H1 (cell line): ENCODE measurements at regions not wholly inside any gene's neighbourhood (a gene's known extent, or its start where the extent isn't known, plus 50 kb on each side); places are given as distances from the start of the nearest gene placed in this dataset.

Source experiments
- CTCF ChIA-PET: fragments of 300-600 bp; sonication (Branson Sonifier 250); formaldehyde crosslinking; loops from one replicate; lab custom pipeline; 2021; ENCODE audit not compliant: partially characterized antibody; lab: Charles Lee
- POLR2A ChIA-PET: fragments of 300-600 bp; sonication (Branson Sonifier 250); formaldehyde crosslinking; loops from one replicate; lab custom pipeline; 2021; ENCODE audit warnings: inconsistent platforms; ENCODE audit not compliant: partially characterized antibody; lab: Charles Lee
- DNase-seq, 2 experiments: peaks; one replicate each; pipeline versions ENCODE4 v3.0.0 to v3.0.0-alpha.2; 2010 to 2022; ENCODE audit warnings: low spot score in 2 of 2, low read depth in 1 of 2, mixed read lengths in 1 of 2
- FAIRE-seq: peaks from 2 replicates; lab custom pipeline; 2011; peaks lifted over from hg19 to GRCh38; lab: Jason Lieb, UNC
- H2AFZ ChIP-seq: 2 replicates; pipeline ENCODE4 v1.8.1; 2012; ENCODE audit warnings: low read length, inconsistent platforms
- H2AK5ac ChIP-seq: 2 replicates; pipeline ENCODE4 v1.6.1; 2013; ENCODE audit warnings: low read depth, low read length
- H2BK120ac ChIP-seq: replicated peaks from 2 replicates; pipeline ENCODE3; 2013; ENCODE audit warnings: low read depth, low read length, inconsistent platforms
- H2BK12ac ChIP-seq: 2 replicates; pipeline ENCODE4 v1.6.1; 2013; ENCODE audit warnings: low read depth, low read length
- H2BK15ac ChIP-seq: 2 replicates; pipeline ENCODE4 v1.6.1; 2013; ENCODE audit warnings: low read length
- H2BK20ac ChIP-seq: 2 replicates; pipeline ENCODE4 v1.6.1; 2013; ENCODE audit warnings: low read length
- H2BK5ac ChIP-seq: 2 replicates; pipeline ENCODE4 v1.6.1; 2013; ENCODE audit warnings: low read depth, low read length
- H3K14ac ChIP-seq: 2 replicates; pipeline ENCODE4 v1.6.1; 2013; ENCODE audit warnings: inconsistent platforms; ENCODE audit not compliant: insufficient read length
- H3K18ac ChIP-seq: 2 replicates; pipeline ENCODE4 v1.6.1; 2013; ENCODE audit warnings: low read length; ENCODE audit errors: extremely low read depth
- H3K23ac ChIP-seq: 2 replicates; pipeline ENCODE4 v1.6.1; 2013; ENCODE audit warnings: inconsistent platforms; ENCODE audit not compliant: insufficient read length
- H3K23me2 ChIP-seq: 2 replicates; pipeline ENCODE4 v1.6.1; 2013; ENCODE audit warnings: low read depth, low read length
- H3K27ac ChIP-seq: 2 replicates; pipeline ENCODE4 v1.6.1; 2011; ENCODE audit warnings: low read depth, low read length, inconsistent platforms
- H3K27me3 ChIP-seq, 4 experiments: replicated peaks in 1 of 4; 1 replicate in 1 of 4; 2 replicates in 3 of 4; pipeline versions ENCODE4 v1.6.1 to v1.8.1; 2011 to 2013; ENCODE audit warnings: low read length in 3 of 4, mild to moderate bottlenecking in 3 of 4, inconsistent platforms in 2 of 4, mixed read lengths in 2 of 4, moderate library complexity in 1 of 4; ENCODE audit not compliant: control insufficient read depth in 3 of 4, insufficient read depth in 3 of 4; ENCODE audit errors: extremely low read depth in 1 of 4
- H3K36me3 ChIP-seq, 4 experiments: 2 replicates each; pipeline versions ENCODE4 v1.6.1 to v1.8.1; 2011 to 2013; ENCODE audit warnings: mild to moderate bottlenecking in 4 of 4, low read length in 3 of 4, moderate library complexity in 2 of 4, control low read depth in 1 of 4, inconsistent platforms in 1 of 4; ENCODE audit not compliant: insufficient read depth in 4 of 4, control insufficient read depth in 2 of 4
- H3K4ac ChIP-seq: replicated peaks from 2 replicates; pipeline ENCODE3; 2013; ENCODE audit warnings: low read length, low read depth, mixed read lengths, inconsistent platforms; ENCODE audit not compliant: insufficient read length
- H3K4me1 ChIP-seq, 4 experiments: replicated peaks in 1 of 4; 1 replicate in 1 of 4; 2 replicates in 3 of 4; pipeline versions ENCODE4 v1.6.1 to v1.8.1; 2011 to 2013; ENCODE audit warnings: low read length in 3 of 4, inconsistent platforms in 2 of 4, mixed read lengths in 1 of 4; ENCODE audit not compliant: insufficient read depth in 4 of 4, control insufficient read depth in 3 of 4
- H3K4me2 ChIP-seq, 2 experiments: 2 replicates each; pipeline versions ENCODE4 v1.6.1 to v1.8.1; 2011 to 2013; ENCODE audit warnings: low read depth in 2 of 2, low read length in 2 of 2, control low read depth in 1 of 2, inconsistent platforms in 1 of 2, mild to moderate bottlenecking in 1 of 2; ENCODE audit not compliant: insufficient read depth in 1 of 2
- H3K4me3 ChIP-seq, 4 experiments: fragments of 200-600, 300-600 bp in 1 of 4; sonication (generic), shearing (Covaris generic), sonication (Bioruptor Twin) in 1 of 4; 2 replicates each; pipeline versions ENCODE4 v1.5.1 to v1.8.1; 2011 to 2016; ENCODE audit warnings: low read length in 4 of 4, low read depth in 3 of 4, control low read depth in 2 of 4, inconsistent platforms in 2 of 4, mild to moderate bottlenecking in 2 of 4, mixed read lengths in 1 of 4, moderate library complexity in 1 of 4; ENCODE audit not compliant: insufficient read depth in 2 of 4; ENCODE audit errors: extremely low read depth in 1 of 4
- H3K56ac ChIP-seq: replicated peaks from 2 replicates; pipeline ENCODE3; 2013; ENCODE audit warnings: low read depth, mild to moderate bottlenecking, mixed read lengths, low read length, inconsistent platforms; ENCODE audit not compliant: insufficient read length
- H3K79me1 ChIP-seq: 2 replicates; pipeline ENCODE4 v1.6.1; 2013; ENCODE audit warnings: low read depth, low read length, control low read depth
- H3K79me2 ChIP-seq, 2 experiments: 2 replicates each; pipeline versions ENCODE4 v1.6.1 to v1.8.1; 2012 to 2013; ENCODE audit warnings: low read length in 2 of 2, mild to moderate bottlenecking in 2 of 2, inconsistent platforms in 1 of 2; ENCODE audit not compliant: insufficient read depth in 2 of 2, control insufficient read depth in 1 of 2
- H3K9ac ChIP-seq, 4 experiments: replicated peaks in 1 of 4; 1 replicate in 1 of 4; 2 replicates in 3 of 4; pipeline versions ENCODE4 v1.6.1 to v1.8.1; 2011 to 2013; ENCODE audit warnings: low read depth in 3 of 4, low read length in 3 of 4, control low read depth in 2 of 4, mild to moderate bottlenecking in 2 of 4, moderate library complexity in 2 of 4, inconsistent platforms in 1 of 4; ENCODE audit errors: extremely low read depth in 1 of 4
- H3K9me3 ChIP-seq, 2 experiments: 2 replicates each; pipeline versions ENCODE4 v1.6.1 to v1.8.1; 2012 to 2013; ENCODE audit warnings: mild to moderate bottlenecking in 2 of 2, moderate library complexity in 2 of 2, control low read depth in 1 of 2, inconsistent platforms in 1 of 2, low read depth in 1 of 2, low read length in 1 of 2, mixed read lengths in 1 of 2; ENCODE audit not compliant: insufficient read depth in 2 of 2
- H4K20me1 ChIP-seq, 2 experiments: replicated peaks in 1 of 2; 2 replicates each; pipeline versions ENCODE3 to v1.8.1; 2011 to 2013; ENCODE audit warnings: inconsistent platforms in 2 of 2, low read length in 2 of 2, mild to moderate bottlenecking in 1 of 2; ENCODE audit not compliant: insufficient read depth in 2 of 2, control insufficient read depth in 1 of 2
- H4K5ac ChIP-seq: 2 replicates; pipeline ENCODE4 v1.6.1; 2013; ENCODE audit warnings: low read length, low read depth, mixed read lengths, inconsistent platforms; ENCODE audit not compliant: insufficient read length
- H4K8ac ChIP-seq: 2 replicates; pipeline ENCODE4 v1.8.0; 2013; ENCODE audit warnings: mild to moderate bottlenecking, moderate library complexity, low read length, inconsistent platforms; ENCODE audit not compliant: insufficient read depth; ENCODE audit errors: extremely low read depth
- H4K91ac ChIP-seq: replicated peaks from 2 replicates; pipeline ENCODE3; 2013; ENCODE audit warnings: low read length, mixed read lengths, inconsistent platforms; ENCODE audit not compliant: insufficient read length
- TBP ChIP-seq: IDR thresholded peaks from 2 replicates; pipeline ENCODE4 v1.6.1; 2011; ENCODE audit warnings: low read depth, low read length, improper control_type of control experiment
- WGBS, 2 experiments: shearing (Covaris generic) in 1 of 2; methylation state at CpG; one replicate each; pipeline versions ENCODE4 v1.1.6 to v1.1.7; 2013 to 2015; ENCODE audit warnings: low lambda C conversion rate in 2 of 2, mixed read lengths in 2 of 2, inconsistent platforms in 1 of 2, low coverage in 1 of 2, missing lambda C conversion rate in 1 of 2; ENCODE audit not compliant: insufficient replicate concordance in 2 of 2, insufficient coverage in 1 of 2, insufficient read length in 1 of 2; ENCODE audit errors: extremely low coverage in 1 of 2, missing lambda C conversion rate in 1 of 2; 5-methylcytosine and 5-hydroxymethylcytosine counted together

DNA sequence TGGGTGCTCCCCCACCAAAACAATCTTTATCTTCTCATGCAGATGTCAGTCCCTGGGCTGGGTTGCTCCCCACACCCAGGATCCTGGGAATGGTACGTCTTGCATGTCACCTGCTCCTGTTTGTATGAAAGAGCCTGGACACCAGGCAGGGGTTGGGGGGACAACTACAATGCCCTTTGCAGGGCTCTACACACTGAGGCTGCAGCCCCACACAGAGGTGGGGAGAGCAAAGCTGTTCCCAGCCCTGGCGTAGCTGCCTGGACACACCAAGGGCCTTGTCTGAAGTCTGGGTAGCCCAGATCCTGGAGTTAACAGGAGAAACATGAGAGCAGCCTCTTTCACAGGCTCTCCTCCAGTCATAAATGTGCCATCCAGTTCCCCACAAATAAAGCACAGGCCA lies 61.2 kb upstream of the TMEM72 start:
- DNase-seq: no peak
- WGBS, 2 experiments: 83% methylated on average over 2 of the region's 2 CpGs; no CpG with 5 or more reads in 1 of the 2 experiments

More for the DNA sequence above, 61.2 kb upstream of the TMEM72 start:
- no peak for FAIRE-seq
- H3K4me1 ChIP-seq: no peaks in the 10 kb centered on the region; a peak in 1 of 7 replicates
- no peaks in the 10 kb centered on the region; the same call in 1 of the 2 replicates for H3K23me2 ChIP-seq
- no peaks in the 10 kb centered on the region for H4K20me1 ChIP-seq
- H4K8ac ChIP-seq: no peak overlapping the region
- no peak overlapping the region for H3K4ac ChIP-seq
- H3K79me2 ChIP-seq: no peaks in the 10 kb centered on the region
- no peaks in the 10 kb centered on the region for H3K79me1 ChIP-seq
- H2BK5ac ChIP-seq: no peak overlapping the region
- no peak overlapping the region for H2BK12ac ChIP-seq
- H3K4me3 ChIP-seq: no peak overlapping the region
- ChIA-PET POLR2A (no interaction called here), CTCF (interaction anchor here (1.4 to 6.2 kb wide), 2 partner anchors 8 to 13 kb away, joined by 5 to 26 read pairs; no protein-coding TSS in a partner anchor)
- H4K5ac ChIP-seq: no peak overlapping the region
- no peak overlapping the region for H3K9ac ChIP-seq
- no peaks in the 10 kb centered on the region for H3K36me3 ChIP-seq
- no peaks in the 10 kb centered on the region; a peak in 2 of 7 replicates for H3K27me3 ChIP-seq
- no peak overlapping the region for H3K4me2 ChIP-seq
- H2BK20ac ChIP-seq: no peak overlapping the region
- H3K18ac ChIP-seq: no peak overlapping the region
- H3K56ac ChIP-seq: no peak overlapping the region
- H3K9me3 ChIP-seq: no peaks in the 10 kb centered on the region
- no peak for TF ChIP-seq TBP
- no peak overlapping the region for H2BK15ac ChIP-seq
- no peak overlapping the region for H2BK120ac ChIP-seq
- no peak overlapping the region for H2AK5ac ChIP-seq
- H3K14ac ChIP-seq: no peak overlapping the region
- H2AFZ ChIP-seq: no peak overlapping the region
- no peak overlapping the region for H3K23ac ChIP-seq
- H4K91ac ChIP-seq: no peak overlapping the region
- no peak overlapping the region for H3K27ac ChIP-seq
